ENCODE measurements at regions not wholly inside any gene's neighbourhood (a gene's known extent, or its start where the extent isn't known, plus 50 kb on each side); places are given as distances from the start of the nearest gene placed in this dataset.

GRCh38 chr21:29449306-29449950 is 150.7 kb downstream of the BACH1 start:
- TF ChIP-seq, protein P1, sequence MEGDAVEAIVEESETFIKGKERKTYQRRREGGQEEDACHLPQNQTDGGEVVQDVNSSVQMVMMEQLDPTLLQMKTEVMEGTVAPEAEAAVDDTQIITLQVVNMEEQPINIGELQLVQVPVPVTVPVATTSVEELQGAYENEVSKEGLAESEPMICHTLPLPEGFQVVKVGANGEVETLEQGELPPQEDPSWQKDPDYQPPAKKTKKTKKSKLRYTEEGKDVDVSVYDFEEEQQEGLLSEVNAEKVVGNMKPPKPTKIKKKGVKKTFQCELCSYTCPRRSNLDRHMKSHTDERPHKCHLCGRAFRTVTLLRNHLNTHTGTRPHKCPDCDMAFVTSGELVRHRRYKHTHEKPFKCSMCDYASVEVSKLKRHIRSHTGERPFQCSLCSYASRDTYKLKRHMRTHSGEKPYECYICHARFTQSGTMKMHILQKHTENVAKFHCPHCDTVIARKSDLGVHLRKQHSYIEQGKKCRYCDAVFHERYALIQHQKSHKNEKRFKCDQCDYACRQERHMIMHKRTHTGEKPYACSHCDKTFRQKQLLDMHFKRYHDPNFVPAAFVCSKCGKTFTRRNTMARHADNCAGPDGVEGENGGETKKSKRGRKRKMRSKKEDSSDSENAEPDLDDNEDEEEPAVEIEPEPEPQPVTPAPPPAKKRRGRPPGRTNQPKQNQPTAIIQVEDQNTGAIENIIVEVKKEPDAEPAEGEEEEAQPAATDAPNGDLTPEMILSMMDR (conservative IDR thresholded peaks at IDR 0.05 in 1 of 2, IDR thresholded peaks at IDR 0.05 in 1 of 2; ENCODE audit: extremely low read depth in 1 of 2, insufficient read depth in 1 of 2, low read depth in 1 of 2, low read length in 2 of 2), result no peak
- no peak for TF ChIP-seq EZH2 (IDR thresholded peaks at IDR 0.05; ENCODE audit: borderline replicate concordance, low read length)

Data from mammary epithelial cell (primary cell).